ENCODE measurements at regions not wholly inside any gene's neighbourhood (a gene's known extent, or its start where the extent isn't known, plus 50 kb on each side); places are given as distances from the start of the nearest gene placed in this dataset.

DNA sequence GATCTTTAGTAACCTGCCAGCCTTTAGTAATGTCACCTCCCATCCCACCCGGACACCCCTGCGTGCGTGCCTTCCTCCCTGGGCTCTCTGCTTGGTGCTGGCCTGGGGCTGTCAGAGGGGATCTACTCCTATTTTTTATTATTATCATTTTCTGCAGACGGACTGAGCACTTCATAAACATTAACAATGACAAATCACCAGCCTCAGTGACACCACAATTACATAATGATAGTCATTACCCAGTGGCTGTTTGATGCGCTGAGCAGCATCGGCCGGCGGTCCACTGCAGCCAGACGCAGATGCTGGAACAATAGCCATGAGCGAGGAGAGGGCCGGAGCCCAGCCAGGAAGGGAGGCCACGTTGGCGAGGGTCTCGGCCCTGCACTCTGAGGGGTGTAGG lies 309.3 kb upstream of the AJAP1 start:
- no peak overlapping the region for H3K4me3 ChIP-seq (ENCODE audit: low read depth, low read length)
- TF ChIP-seq, protein P1, sequence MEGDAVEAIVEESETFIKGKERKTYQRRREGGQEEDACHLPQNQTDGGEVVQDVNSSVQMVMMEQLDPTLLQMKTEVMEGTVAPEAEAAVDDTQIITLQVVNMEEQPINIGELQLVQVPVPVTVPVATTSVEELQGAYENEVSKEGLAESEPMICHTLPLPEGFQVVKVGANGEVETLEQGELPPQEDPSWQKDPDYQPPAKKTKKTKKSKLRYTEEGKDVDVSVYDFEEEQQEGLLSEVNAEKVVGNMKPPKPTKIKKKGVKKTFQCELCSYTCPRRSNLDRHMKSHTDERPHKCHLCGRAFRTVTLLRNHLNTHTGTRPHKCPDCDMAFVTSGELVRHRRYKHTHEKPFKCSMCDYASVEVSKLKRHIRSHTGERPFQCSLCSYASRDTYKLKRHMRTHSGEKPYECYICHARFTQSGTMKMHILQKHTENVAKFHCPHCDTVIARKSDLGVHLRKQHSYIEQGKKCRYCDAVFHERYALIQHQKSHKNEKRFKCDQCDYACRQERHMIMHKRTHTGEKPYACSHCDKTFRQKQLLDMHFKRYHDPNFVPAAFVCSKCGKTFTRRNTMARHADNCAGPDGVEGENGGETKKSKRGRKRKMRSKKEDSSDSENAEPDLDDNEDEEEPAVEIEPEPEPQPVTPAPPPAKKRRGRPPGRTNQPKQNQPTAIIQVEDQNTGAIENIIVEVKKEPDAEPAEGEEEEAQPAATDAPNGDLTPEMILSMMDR (IDR thresholded peaks at IDR 0.05; ENCODE audit: low read depth, low read length, missing control alignments) = no peak
- no peak for DNase-seq (ENCODE audit: low read depth)

DNA sequence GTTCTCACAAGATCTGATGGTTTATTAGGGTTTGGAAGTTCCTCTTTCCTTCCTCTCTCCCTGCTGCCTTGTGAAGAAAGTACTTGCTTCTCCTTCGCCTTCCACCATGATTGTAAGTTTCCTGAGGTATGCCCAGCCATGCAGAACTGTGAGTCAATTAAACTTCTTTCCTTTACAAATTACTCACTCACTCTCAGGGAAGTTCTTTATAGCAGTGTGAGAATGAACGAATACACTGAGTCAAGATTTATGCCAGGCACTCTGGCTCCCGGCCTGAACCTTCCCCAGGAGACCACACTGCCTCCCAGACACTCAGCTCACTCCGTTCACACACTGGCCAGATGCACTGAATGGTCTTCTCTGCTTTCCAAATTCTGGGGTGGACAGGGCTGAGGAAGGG lies 308.3 kb upstream of the AJAP1 start:
- no peak overlapping the region for H3K4me3 ChIP-seq (ENCODE audit: low read depth, low read length)
- TF ChIP-seq, protein P1 (IDR thresholded peaks at IDR 0.05; ENCODE audit: low read depth, low read length, missing control alignments) = no peak
- no peak for DNase-seq (ENCODE audit: low read depth)

DNA sequence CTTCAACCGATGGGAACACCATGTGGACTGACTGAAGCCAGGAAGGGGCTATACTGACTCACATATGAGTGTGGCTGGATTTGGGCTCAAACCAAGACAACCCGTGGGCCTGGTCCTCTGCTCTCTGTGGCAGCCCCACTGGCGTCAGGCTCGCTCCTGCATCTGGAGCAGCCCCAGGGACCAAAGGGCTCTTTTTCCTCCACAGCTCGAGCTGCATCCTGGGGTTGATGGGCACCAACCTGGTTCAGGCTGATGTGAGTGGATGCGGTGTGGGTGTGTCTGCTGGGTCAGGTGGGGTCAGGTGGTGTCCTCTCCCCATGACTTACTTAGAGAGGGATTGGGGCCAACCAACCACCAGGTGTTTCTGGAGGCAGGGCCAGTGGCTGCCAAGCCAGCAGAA lies 303.0 kb upstream of the AJAP1 start:
- TF ChIP-seq, protein P1 (IDR thresholded peaks at IDR 0.05; ENCODE audit: low read depth, low read length, missing control alignments) = no peak
- no peak overlapping the region for H3K4me3 ChIP-seq (ENCODE audit: low read depth, low read length)
- DNase-seq (ENCODE audit: low read depth) = no peak

DNA sequence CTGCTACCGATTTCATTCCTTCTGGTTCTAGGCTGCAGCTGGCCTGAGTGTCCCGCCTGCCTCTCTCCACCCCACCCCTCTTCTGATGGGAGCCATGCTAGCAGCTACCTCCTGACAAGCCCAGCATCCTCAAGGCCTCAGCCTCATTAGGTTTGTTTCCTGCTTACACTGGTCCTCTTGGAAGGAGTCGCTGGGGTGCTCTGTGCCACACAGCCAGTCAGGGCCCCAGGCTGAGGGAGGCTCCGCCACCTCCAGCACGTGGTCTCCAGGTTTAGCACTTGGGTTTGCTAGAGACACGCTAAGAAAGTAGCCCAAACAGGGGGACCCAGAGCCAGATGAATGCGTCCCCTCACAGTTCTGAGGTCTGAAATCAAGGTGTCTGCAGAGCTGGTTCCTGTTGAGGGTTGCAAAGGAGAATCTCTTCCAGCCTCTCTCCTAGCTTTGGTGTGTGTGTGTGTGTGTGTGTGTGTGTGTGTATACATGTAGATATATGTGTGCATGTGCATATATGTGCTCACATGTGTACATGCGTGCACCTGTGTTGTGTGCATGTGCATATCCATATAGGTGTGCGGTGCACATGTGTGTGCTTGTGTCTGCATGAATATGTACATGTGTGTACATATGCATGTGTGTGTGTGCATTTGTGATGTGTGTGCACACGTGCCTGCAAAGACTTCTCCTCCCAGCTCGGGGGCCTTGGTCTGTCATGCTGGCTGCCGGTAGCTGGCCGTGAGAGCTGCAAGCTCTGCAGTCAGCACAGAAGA lies 301.1 kb upstream of the AJAP1 start:
- H3K4me3 ChIP-seq (ENCODE audit: low read depth, low read length) = no peak overlapping the region
- TF ChIP-seq, protein P1 (IDR thresholded peaks at IDR 0.05; ENCODE audit: low read depth, low read length, missing control alignments) = no peak
- DNase-seq (ENCODE audit: low read depth) = no peak

DNA sequence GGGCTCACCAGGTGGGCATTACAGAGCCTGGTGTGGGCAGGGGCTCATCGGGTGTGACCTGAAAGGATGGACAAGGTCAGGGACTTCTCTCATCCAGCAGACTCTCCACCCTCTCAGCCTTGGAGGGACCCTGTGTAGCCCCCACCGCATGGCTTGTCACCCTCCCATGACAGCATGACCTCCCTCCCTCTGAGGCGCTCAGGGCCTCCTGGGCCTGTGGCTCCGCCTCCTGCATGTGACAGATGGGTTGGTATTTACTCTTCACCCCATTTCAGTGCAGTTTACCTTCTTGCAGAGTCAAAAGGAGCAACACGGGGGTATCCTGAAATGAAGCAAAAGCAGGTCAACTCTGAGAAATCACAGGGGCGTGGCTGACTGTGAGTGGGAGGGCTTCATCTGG lies 298.6 kb upstream of the AJAP1 start:
- TF ChIP-seq, protein P1 (IDR thresholded peaks at IDR 0.05; ENCODE audit: low read depth, low read length, missing control alignments) = no peak
- no peak for DNase-seq (ENCODE audit: low read depth)
- H3K4me3 ChIP-seq (ENCODE audit: low read depth, low read length) = no peak overlapping the region

DNA sequence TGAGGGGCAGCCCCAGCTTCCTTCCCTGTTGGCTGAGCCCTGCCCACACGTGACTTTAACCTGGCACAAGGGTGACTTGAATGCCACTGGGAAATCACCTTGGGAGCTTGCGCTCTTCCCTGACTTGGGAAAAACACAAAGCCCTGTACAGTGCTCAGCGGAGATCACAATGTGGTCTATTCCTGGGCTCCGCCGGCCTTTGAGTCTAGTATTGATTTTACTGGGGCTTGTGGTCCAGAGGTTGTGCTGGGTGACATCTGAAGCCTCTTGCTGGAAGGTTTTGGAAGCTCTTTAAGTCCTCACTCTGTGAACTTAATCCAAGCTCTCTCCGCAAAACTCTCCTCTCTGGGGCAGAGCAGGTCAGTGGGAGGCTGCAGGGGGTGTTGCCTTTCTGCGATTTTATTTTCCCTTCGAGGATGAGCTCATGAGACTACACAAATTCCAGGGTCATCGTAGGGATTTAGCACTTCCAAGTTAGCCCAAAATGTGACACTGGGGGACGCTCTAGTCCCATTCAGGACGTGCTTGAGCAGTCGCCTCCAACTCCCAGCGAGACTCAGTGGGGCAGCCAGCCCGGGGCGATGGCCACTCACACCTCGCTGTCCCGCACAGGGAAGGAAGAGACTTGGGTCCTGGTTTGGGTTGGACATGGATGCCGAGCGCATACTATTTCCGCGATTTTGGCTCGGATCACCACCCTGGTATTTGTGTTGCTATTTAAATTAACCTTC lies 291.9 kb upstream of the AJAP1 start:
- H3K4me3 ChIP-seq (ENCODE audit: low read depth, low read length) = no peak overlapping the region
- no peak for DNase-seq (ENCODE audit: low read depth)
- TF ChIP-seq, protein P1 (IDR thresholded peaks at IDR 0.05; ENCODE audit: low read depth, low read length, missing control alignments) = no peak
